ENCODE measurements at regions not wholly inside any gene's neighbourhood (a gene's known extent, or its start where the extent isn't known, plus 50 kb on each side); places are given as distances from the start of the nearest gene placed in this dataset.

- no peak for ATAC-seq
Observed at GRCh38 chr5:174381241-174381640, 335.7 kb downstream of the NSG2 start.

GRCh38 chr5:174383210-174384167, 338.0 kb downstream of the NSG2 start:
- no peak for ATAC-seq
- TF ChIP-seq SNAI2 (CRISPR knock-in tag; IDR thresholded peaks at IDR 0.05) = no peak
- no peak for TF ChIP-seq ESRRG (CRISPR knock-in tag; IDR thresholded peaks at IDR 0.05)
- TF ChIP-seq OSR1 (CRISPR knock-in tag; IDR thresholded peaks at IDR 0.05) = no peak
- no peak for TF ChIP-seq CSRNP3 (CRISPR knock-in tag; IDR thresholded peaks at IDR 0.05)
- no peak for TF ChIP-seq ZFP3 (CRISPR knock-in tag; IDR thresholded peaks at IDR 0.05)
- TF ChIP-seq PATZ1 (CRISPR knock-in tag; IDR thresholded peaks at IDR 0.05; ENCODE audit: borderline replicate concordance) = no peak
- no peak for TF ChIP-seq ARNTL (CRISPR knock-in tag; IDR thresholded peaks at IDR 0.05; ENCODE audit: borderline replicate concordance, low read depth)
- no peak for TF ChIP-seq TOX (CRISPR knock-in tag; IDR thresholded peaks at IDR 0.05; ENCODE audit: borderline replicate concordance)
- no peak for TF ChIP-seq TSHZ2 (CRISPR knock-in tag; IDR thresholded peaks at IDR 0.05)
- no peak for TF ChIP-seq ZNF565 (CRISPR knock-in tag; conservative IDR thresholded peaks at IDR 0.05; ENCODE audit: low read depth)
- no peak for TF ChIP-seq RARB (CRISPR knock-in tag; IDR thresholded peaks at IDR 0.05)
- no peak for TF ChIP-seq POU6F1 (CRISPR knock-in tag; IDR thresholded peaks at IDR 0.05; ENCODE audit: borderline replicate concordance, low read depth)
- no peak for TF ChIP-seq TCF4 (CRISPR knock-in tag; IDR thresholded peaks at IDR 0.05; ENCODE audit: borderline replicate concordance)
- TF ChIP-seq BACH2 (CRISPR knock-in tag; IDR thresholded peaks at IDR 0.05; ENCODE audit: borderline replicate concordance) = no peak
- TF ChIP-seq CREB5 (CRISPR knock-in tag; IDR thresholded peaks at IDR 0.05; ENCODE audit: low read depth) = no peak
- TF ChIP-seq ISL1 (CRISPR knock-in tag; IDR thresholded peaks at IDR 0.05) = no peak
- TF ChIP-seq ZFP30 (CRISPR knock-in tag; IDR thresholded peaks at IDR 0.05) = no peak
- no peak for TF ChIP-seq CSDC2 (CRISPR knock-in tag; IDR thresholded peaks at IDR 0.05)

More at GRCh38 chr5:174381241-174381640, 335.7 kb downstream of the NSG2 start:
- TF ChIP-seq TSHZ2 (CRISPR knock-in tag; IDR thresholded peaks at IDR 0.05) (no peak), ZC3H10 (CRISPR knock-in tag; IDR thresholded peaks at IDR 0.05) (no peak)

Data from SK-N-SH treated with all-trans-retinoic acid at 6 μM for 48 hours (cell line).